H1 (cell line): ENCODE measurements at regions not wholly inside any gene's neighbourhood (a gene's known extent, or its start where the extent isn't known, plus 50 kb on each side); places are given as distances from the start of the nearest gene placed in this dataset.

Experiments used
- CEBPB ChIP-seq: IDR thresholded peaks from 2 replicates; pipeline ENCODE4 v1.6.1; 2012; ENCODE audit warnings: low read depth, low read length
- EGR1 ChIP-seq: IDR thresholded peaks from 2 replicates; pipeline ENCODE4 v1.6.1; 2011; ENCODE audit warnings: low read depth, low read length, borderline replicate concordance
- POU5F1 ChIP-seq: IDR thresholded peaks from 2 replicates; pipeline ENCODE4 v1.6.1; 2011; ENCODE audit warnings: low read depth, mild to moderate bottlenecking, low read length, moderate library complexity
- SRF ChIP-seq: IDR thresholded peaks from 2 replicates; pipeline ENCODE4 v1.6.1; 2011; ENCODE audit warnings: mild to moderate bottlenecking, low read depth, low read length, moderate library complexity

- TF ChIP-seq SRF, result no peak
- TF ChIP-seq CEBPB, result no peak
- no peak for TF ChIP-seq EGR1
- TF ChIP-seq POU5F1, result no peak
Measured at GRCh38 chr3:144415492-144415891, 443.9 kb downstream of the DIPK2A start (continued).
